GM18868 (cell line): ENCODE measurements at regions not wholly inside any gene's neighbourhood (a gene's known extent, or its start where the extent isn't known, plus 50 kb on each side); places are given as distances from the start of the nearest gene placed in this dataset.
"Not testable (repeated sequence)": the region's sequence is repeated elsewhere in the genome, so short reads cannot be mapped to it uniquely, and the experiment has no call there.

ENCODE experiments used
- ATAC-seq: cut with Tn5 transposase; IDR thresholded peaks from one replicate; pipeline ENCODE4 v1.9.1; 2021; ENCODE audit warnings: mild to moderate bottlenecking, moderate library complexity; ENCODE audit not compliant: unreplicated experiment

- no peak for ATAC-seq
Measured at GRCh38 chr7:24428676-24429075, 144.6 kb upstream of the PALS2 start.

GRCh38 chr7:24432677-24433076 lies 140.6 kb upstream of the PALS2 start:
- ATAC-seq, result no peak

- ATAC-seq, result no peak
Measured at GRCh38 chr7:24434972-24435371, 138.3 kb upstream of the PALS2 start.

GRCh38 chr7:24436131-24436920 lies 136.9 kb upstream of the PALS2 start:
- ATAC-seq, result no peak

GRCh38 chr7:24438232-24438631 lies 135.0 kb upstream of the PALS2 start:
- no peak for ATAC-seq

- not testable (repeated sequence) for ATAC-seq
Measured at GRCh38 chr7:24439104-24439503, 134.1 kb upstream of the PALS2 start.

- ATAC-seq, result peak; percentile 58
Measured at GRCh38 chr7:24440892-24441291, 132.4 kb upstream of the PALS2 start.

GRCh38 chr7:24441314-24442027 lies 131.8 kb upstream of the PALS2 start:
- no peak for ATAC-seq

GRCh38 chr7:24442170-24442777 lies 131.0 kb upstream of the PALS2 start:
- no peak for ATAC-seq

GRCh38 chr7:24444666-24445440 lies 128.4 kb upstream of the PALS2 start:
- no peak for ATAC-seq

GRCh38 chr7:24448038-24448437 lies 125.2 kb upstream of the PALS2 start:
- no peak for ATAC-seq

GRCh38 chr7:24449416-24449815 lies 123.8 kb upstream of the PALS2 start:
- not testable (repeated sequence) for ATAC-seq

GRCh38 chr7:24455813-24456525 lies 117.3 kb upstream of the PALS2 start:
- ATAC-seq, result peak; percentile 76

GRCh38 chr7:24456526-24457218 lies 116.6 kb upstream of the PALS2 start:
- peak; percentile 49 for ATAC-seq

GRCh38 chr7:24457219-24457558 lies 116.1 kb upstream of the PALS2 start:
- no peak for ATAC-seq

- no peak for ATAC-seq
Measured at GRCh38 chr7:24462117-24462516, 111.1 kb upstream of the PALS2 start.

GRCh38 chr7:24462984-24463383 lies 110.3 kb upstream of the PALS2 start:
- no peak for ATAC-seq

- ATAC-seq, result no peak
Measured at GRCh38 chr7:24463474-24463873, 109.8 kb upstream of the PALS2 start.

GRCh38 chr7:24464861-24465260 lies 108.4 kb upstream of the PALS2 start:
- ATAC-seq, result no peak

GRCh38 chr7:24466168-24466768 lies 107.0 kb upstream of the PALS2 start:
- ATAC-seq, result no peak
